GM12865 (cell line): ENCODE measurements at regions not wholly inside any gene's neighbourhood (a gene's known extent, or its start where the extent isn't known, plus 50 kb on each side); places are given as distances from the start of the nearest gene placed in this dataset.

Experiments used
- DNase-seq: peaks from one replicate; pipeline ENCODE4 v3.0.0; 2010; ENCODE audit warnings: low read depth
- H3K4me3 ChIP-seq: 2 replicates; pipeline ENCODE4 v1.5.1; 2011; ENCODE audit warnings: mild to moderate bottlenecking, low read depth, low read length, control low read depth
- TF ChIP-seq, protein P1 (sequence below): IDR thresholded peaks from 2 replicates; pipeline ENCODE4 v1.5.1; 2011; ENCODE audit warnings: low read length, control low read depth, low read depth, inconsistent platforms; ENCODE audit not compliant: insufficient read depth; ENCODE audit errors: missing control alignments

- H3K4me3 ChIP-seq, result no peak overlapping the region
- TF ChIP-seq, protein P1, sequence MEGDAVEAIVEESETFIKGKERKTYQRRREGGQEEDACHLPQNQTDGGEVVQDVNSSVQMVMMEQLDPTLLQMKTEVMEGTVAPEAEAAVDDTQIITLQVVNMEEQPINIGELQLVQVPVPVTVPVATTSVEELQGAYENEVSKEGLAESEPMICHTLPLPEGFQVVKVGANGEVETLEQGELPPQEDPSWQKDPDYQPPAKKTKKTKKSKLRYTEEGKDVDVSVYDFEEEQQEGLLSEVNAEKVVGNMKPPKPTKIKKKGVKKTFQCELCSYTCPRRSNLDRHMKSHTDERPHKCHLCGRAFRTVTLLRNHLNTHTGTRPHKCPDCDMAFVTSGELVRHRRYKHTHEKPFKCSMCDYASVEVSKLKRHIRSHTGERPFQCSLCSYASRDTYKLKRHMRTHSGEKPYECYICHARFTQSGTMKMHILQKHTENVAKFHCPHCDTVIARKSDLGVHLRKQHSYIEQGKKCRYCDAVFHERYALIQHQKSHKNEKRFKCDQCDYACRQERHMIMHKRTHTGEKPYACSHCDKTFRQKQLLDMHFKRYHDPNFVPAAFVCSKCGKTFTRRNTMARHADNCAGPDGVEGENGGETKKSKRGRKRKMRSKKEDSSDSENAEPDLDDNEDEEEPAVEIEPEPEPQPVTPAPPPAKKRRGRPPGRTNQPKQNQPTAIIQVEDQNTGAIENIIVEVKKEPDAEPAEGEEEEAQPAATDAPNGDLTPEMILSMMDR, result no peak
- DNase-seq, result no peak
Measured at GRCh38 chr7:41097501-41097900, 605.4 kb downstream of the INHBA start.

DNA sequence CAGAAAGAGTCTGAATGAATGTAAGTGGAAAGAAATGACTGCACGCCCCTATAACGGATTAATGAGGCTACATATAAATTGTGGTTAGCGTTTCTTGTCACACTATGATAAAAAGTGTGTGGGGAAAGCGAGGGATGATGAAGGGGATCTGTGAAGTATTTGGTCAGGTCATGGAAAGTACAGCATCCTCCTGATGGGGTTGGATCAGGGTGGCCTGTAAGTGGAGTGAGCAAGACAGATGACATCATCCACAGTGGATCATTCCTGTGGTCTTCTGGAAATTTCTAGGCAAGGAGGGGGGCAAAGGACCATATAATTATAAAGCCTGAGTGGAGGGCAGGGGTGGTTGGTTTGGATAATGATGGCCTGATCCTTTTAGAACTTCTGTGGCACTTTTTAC lies 606.0 kb downstream of the INHBA start:
- no peak overlapping the region for H3K4me3 ChIP-seq
- TF ChIP-seq, protein P1, result no peak
- DNase-seq, result no peak

GRCh38 chr7:41093141-41093540 lies 609.7 kb downstream of the INHBA start:
- TF ChIP-seq, protein P1, result no peak
- peak; percentile 11 for DNase-seq
- H3K4me3 ChIP-seq, result no peak overlapping the region

- no peak for DNase-seq
- H3K4me3 ChIP-seq, result no peak overlapping the region
- TF ChIP-seq, protein P1, result no peak
Measured at GRCh38 chr7:41085244-41085643, 617.6 kb downstream of the INHBA start.

DNA sequence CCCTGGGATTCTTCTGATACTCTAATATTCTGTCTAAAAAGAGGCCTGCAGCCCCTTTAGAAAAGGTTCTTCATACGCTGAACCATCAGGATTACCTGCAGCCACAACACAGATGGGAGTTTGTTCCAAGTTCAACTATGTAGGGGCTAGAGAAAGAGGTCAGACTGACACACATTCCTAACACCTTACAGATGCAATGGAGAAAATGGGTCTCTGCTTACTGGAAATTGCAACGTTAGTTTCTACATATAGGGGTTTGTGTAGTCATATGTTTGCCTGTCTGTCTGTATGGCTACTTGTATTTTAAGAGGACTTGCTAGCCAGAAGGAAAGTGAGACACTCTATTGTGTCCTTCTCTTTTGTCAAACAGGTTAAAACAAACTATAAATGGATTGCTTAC lies 618.5 kb downstream of the INHBA start:
- DNase-seq, result no peak
- TF ChIP-seq, protein P1, result no peak

GRCh38 chr7:41069635-41070034 lies 633.3 kb downstream of the INHBA start:
- no peak overlapping the region for H3K4me3 ChIP-seq
- TF ChIP-seq, protein P1, result no peak
- no peak for DNase-seq

More for the DNA sequence above, 618.5 kb downstream of the INHBA start:
- no peak overlapping the region for H3K4me3 ChIP-seq

GRCh38 chr7:41067576-41067975 lies 635.3 kb downstream of the INHBA start:
- no peak overlapping the region for H3K4me3 ChIP-seq
- no peak for DNase-seq
- TF ChIP-seq, protein P1, result no peak
